Dermis microvascular lymphatic vessel endothelial cell (primary cell): ENCODE measurements at regions not wholly inside any gene's neighbourhood (a gene's known extent, or its start where the extent isn't known, plus 50 kb on each side); places are given as distances from the start of the nearest gene placed in this dataset.
"Not testable (repeated sequence)": the region's sequence is repeated elsewhere in the genome, so short reads cannot be mapped to it uniquely, and the experiment has no call there.

Experiments used
- DNase-seq, 2 donors: peaks; one replicate each; pipeline versions ENCODE4 v3.0.0 to v3.0.0-alpha.2; 2010; ENCODE audit warnings: low read depth in 2 of 2

DNA sequence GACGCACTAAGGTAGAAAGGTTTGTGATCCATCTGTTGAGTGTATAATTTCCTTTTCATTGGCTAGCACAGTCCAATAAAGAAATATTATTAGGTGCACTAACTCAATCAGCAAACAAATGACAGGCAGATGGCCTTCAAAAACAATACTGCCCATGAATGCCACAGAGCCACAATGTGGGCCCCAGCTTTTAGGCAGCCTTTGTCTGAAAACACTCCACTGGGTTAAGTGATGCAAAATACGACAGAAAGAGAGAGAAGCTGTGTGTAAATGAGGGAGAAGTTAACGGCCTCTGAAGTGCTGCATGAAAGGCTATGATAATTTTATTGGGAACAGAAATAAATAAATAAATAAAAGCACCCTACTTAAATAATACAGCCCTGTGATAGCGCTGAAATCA, 274.6 kb downstream of the NKX6-1 start:
- DNase-seq, result no peak

DNA sequence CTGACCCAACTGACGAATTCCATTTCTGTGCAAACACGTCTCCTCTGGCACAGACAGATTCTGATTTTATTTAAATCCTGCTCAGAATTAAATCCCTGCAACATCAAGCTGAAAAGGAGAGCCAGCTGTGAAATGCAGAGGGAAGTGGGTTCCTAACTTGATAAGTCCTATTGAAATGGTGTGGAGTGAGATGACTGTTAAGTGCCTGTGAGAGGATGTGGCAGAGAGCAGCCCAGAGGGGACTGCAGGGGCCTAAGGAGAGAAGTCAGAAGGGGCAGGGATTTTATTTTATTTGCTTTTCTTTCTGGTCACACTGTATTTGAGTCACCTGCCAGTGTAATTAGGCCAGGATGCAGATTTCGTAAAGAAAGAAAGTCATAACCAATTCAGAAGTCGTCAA, 277.4 kb downstream of the NKX6-1 start:
- DNase-seq, result no peak

DNA sequence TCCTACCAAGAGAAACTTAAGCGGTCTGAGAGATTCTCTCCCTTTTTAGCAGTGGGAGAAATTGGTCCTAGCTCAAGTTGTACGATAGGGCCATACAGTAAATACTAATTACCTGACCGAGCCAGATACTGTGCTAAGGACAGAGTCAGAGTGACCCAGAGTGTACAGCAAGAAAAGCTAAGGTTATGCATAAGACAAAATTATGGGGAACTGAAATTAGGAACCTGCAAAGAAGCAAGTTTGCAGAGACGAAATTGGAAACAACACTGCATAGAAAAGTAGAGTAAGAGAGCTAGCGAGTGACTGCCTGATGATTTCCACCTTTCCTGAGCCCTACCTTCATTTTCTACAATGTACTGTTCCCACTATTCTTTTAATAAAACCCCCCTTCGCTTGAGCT, 278.1 kb downstream of the NKX6-1 start:
- DNase-seq, result no peak

DNA sequence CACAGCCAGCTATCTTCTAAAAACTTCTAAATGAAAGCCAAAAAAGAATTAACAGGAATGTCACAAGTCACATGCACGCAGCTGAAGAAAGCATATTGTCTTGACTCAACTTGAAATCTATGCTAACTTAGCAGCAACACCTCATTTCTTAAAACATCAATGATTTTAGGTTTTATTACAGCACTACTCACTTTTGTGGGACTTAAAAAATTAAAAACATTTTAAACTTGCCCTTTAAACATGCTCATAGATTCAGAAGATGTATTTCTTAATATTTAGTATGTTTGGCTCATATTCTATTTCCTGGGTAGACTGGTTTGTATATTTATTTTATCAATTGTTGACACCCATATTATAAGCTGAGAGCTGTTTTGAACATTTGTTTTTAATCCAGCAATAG, 279.4 kb downstream of the NKX6-1 start:
- DNase-seq, result no peak

DNA sequence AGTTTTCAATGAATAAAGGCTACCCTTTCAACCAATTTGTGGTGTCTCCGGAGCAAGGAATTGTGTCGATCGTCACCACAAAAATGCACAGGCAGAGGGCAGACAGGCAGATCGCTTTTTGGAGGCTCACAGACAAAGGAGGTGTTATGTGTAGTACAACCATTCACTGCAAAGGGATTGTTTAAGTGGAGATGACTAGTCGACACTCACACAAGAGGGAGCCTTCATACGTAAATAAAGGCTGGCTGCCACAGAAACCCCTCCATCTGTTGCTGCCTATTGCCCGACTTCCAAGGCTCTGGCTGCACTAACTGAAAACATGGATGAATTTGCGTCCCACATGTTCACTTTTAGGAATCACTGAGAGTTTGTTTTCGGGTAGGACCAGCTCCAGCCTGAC, 281.1 kb downstream of the NKX6-1 start:
- no peak for DNase-seq

DNA sequence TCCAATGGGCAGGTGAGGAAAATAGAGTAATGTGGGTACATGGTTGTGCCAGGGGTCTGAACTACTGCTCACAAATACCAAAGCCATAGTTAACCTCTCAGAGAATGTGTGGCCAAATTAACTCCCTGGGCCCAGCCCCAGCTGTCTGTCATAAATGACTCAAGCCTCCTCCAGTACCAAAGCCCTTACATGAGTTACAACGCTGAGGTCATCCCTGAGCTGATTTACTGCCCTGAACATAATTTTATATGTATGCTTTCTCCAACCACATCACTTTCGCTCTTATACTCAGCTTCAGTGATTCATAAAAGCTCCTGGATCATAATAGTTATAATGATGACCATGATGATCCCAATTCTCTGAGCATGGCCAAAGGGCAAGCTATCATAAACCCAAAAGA, 283.9 kb downstream of the NKX6-1 start:
- no peak for DNase-seq

DNA sequence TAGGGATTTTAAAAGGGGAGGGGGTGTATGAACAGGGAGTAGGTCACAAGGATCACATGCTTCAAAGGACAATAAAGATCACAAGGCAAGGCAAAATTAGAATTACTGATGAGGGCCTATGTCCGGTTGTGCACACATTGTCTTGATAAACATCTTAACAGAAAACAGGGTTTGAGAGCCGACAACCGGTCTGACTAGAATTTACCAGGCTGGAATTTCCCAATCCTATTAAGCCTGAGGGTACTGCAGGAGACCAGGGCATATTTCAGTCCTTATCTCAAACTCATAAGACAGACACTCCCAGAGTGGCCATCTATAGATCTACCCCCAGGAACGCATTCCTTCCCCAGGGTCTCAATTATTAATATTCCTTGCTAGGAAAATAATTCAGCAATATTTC, 292.9 kb downstream of the NKX6-1 start:
- not testable (repeated sequence) for DNase-seq

DNA sequence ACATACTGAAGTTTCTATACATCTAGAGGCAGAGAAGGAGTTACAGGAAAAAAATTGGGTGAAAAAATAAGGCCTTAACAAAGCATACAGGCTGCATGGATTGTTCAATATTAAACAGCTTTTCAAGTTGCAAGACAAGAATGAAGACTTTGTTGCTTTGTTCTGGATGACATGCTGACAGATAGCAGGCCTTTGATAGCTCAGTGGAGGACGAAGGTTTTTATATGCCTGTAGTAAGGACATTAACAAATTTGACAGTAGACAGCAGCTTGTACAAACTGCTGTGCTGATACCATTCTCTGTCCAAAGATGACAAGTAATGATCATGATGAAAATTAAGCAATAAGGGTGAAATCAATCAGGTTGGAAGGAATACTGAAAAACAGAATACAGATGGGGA, 309.9 kb downstream of the NKX6-1 start:
- no peak for DNase-seq

DNA sequence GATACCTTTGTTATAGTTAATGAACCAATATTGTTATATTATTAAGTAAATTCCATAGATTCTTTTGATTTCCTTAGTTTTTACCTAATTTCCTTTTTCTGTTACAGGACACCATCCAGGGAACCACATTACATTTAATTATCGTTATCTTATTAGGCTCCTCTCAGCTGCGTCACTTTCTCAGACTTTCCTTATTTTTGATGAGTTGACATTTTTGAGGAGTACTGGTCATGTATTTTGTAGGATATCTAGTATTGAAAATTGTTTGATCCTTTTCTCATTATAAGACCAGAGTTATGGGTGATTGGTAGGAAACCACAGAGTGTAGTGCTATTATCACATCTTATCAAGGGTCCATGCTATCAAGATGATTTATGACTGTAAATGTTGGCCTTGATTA, 319.7 kb downstream of the NKX6-1 start:
- DNase-seq, result no peak

DNA sequence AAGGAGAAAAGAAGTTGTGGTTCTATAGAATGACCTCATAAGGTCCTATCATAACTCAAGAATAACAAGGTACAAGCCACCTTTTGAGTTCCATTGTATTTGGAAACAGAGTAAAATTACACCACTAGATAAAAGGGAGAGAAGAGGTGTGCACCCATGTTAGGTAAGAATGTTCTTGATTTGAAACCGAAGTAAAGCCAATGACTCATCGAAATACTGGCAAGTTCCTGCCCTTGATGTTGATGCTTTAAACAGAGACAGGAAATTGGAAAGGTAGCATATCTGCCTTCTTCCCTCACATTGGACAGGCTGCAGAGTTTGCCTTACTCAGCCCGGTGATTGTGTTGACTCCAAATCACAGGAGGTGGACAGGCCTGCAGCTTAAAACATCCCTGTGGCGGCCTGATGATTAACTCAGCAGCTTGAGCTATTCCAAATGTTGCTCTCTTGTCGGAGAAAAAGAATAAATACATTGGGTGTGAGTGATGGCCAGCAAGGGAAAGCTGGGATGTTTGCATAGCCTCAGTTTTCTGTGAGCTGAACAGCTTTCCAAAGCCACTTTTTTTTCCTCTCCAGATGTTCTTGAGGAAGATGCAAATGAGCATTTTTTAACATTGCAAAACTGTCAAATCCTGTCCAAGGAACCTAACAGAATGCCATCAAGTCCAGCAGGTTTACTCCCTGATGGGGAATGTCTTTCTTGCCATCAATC, 321.1 kb downstream of the NKX6-1 start:
- no peak for DNase-seq

DNA sequence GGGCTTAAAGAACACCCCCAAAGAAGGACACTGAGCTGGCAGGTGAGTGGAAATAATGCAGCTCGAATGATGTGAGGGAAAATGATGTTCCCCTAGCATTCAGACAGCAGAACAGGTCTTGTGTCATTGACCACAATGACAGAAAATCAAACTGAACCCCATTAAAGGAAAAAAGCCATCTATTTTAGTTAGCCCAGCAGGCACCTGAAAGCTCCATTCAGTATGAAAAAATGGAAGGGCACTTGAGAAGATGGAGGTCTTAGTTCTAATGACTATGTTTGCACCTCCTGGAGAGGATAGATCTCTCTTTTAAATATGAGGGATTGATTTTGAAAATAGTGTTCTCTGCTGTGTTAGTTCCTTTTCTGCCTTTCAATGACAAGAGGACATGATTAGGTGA, 323.1 kb downstream of the NKX6-1 start:
- DNase-seq, result no peak

DNA sequence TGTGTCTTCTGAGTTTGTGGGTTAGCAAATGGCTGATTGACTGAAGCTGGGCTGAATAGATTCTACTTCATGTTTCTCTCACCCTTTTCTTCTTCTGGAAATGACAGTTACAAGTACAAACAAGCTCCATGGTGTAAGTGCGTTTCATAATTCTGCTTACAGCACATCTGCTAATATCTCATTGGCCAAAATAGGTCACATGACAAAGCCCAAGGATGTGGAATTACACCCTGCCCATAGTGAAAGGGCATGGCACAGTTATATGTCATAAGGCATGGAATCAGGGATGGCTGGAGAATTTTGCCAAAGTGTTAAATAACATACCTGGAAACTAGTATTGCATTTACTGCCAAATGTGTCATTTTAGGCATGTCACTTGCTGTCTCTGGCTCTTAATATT, 327.2 kb downstream of the NKX6-1 start:
- DNase-seq, result no peak

DNA sequence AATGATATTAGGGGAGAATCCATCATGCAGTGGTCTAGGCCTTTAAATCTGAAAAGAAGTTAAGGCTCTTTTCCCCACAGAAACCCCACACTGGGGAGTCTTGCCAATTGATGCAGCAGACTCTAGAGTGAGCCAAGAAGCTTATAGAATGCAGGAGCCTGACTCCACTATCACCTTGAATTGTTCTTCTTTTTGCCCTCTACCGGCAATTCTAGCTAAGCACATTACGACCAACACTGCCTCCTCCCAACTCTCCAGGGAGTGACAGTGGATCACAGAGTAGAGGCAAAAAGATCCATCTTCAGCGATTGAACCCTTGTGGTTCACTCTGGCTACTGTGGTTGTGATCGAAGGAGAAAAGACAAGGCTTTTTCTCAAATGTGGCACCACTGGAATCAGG, 331.5 kb downstream of the NKX6-1 start:
- no peak for DNase-seq

DNA sequence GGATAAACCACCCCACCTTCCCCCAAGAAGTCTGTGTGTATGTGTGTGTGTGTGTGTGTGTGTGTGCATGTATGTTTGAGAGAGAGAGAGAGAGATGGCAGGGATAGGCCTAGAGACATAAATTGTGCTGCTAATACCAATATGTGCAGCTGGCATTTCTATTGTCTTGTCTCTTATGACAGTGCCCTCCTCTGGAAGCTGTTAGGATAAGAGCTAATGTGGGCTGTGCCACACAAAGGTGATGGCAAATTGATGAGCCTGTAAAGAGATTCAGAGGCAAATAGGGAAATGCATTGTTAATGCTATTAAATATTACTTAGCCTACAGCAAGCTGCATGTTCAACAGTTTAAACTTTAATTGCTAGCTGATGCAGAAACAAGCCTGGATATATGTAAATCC, 332.0 kb downstream of the NKX6-1 start:
- DNase-seq, result no peak

DNA sequence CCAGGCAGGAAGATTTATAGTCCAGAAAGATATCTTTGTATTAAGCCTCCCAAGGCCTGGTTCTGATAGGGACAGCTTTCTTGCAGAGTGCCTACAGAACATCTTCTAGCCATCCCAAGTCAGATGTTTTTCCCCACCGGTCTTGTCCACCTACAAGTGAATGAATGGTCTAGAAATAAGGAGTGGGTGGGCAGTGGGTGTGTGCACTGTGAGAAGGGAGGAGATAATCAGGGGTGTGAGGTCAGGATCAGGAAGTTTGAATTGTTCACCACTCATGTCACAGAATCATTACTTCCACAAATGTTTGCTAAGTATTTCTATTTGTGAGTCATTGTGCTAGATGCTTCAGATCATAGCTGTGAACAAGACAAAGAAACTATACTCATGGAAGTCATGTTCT, 332.6 kb downstream of the NKX6-1 start:
- DNase-seq, result no peak

DNA sequence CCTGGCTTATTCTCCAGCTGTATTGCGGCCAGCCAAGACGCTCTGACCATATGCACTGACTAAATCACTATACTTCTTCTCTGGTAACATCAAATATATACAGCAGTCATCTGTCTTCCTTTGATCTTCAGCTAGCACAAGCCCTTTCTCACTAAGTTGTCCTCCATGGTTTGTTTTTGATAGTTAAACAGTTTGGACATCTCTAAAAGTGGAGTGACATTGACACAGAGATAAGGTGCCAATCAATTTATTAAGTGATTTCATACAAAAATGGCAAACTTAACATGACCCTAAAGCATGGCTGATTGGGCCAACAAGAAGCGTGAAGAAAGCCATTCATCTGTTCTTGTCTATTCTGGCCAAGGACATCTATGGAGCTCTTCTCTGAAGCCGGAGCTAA, 334.9 kb downstream of the NKX6-1 start:
- no peak for DNase-seq

DNA sequence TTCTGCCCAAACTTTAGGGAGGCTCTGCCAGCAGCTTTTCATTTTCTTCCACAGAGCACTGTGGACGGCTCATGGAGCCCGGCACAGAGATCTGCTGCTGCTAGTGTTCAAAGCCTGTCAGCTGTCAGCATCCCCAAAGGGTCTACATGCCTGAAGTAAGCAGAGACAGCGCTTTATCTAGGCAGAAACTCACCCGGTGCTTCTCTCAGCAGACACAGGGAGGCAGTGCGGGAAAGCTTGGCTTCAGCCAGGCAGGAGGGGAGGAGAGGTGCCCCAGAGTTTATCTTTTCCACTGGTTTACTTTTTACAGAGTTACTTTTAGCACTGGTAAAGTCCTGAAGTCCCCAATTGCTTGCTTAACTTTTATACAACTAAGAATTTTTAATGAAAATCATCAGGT, 339.3 kb downstream of the NKX6-1 start:
- DNase-seq, result no peak

DNA sequence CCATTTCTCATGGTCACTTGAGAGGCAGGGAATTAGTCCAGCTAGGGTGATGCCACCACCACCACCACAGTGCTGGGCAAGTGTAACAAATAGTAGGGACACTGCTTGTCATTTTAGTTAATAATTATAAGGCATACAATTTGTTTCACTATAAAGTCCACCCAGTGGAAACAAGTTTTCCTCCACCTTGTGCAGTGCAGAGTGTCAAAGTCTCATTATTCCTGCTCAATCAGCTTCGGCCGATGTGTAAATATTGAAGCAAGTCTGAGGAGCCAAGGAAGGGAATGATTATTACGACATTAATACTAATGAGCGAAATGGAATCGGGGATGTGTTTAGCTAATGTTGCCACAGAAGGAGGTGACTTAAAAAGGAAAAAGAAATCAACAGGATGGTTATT, 340.4 kb downstream of the NKX6-1 start:
- DNase-seq, result no peak

DNA sequence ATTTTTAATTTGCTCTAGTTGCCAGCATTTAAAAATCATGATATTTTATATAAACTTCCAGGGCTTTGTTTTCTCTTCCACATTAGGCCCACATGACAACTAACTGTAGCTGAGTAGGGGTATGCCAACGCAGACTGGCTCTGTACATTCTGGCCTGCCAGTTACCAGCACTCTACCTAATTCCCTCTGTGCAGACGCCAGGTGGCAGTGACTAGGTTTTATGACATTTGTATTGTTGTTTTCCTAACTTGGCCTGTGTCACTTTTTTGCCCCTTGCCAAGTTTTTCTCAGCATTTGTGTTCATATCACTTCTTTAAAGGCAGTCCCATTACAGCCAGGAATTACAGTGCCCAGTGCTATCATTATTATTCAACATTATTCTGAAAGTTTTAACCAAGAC, 347.5 kb downstream of the NKX6-1 start:
- DNase-seq, result no peak

DNA sequence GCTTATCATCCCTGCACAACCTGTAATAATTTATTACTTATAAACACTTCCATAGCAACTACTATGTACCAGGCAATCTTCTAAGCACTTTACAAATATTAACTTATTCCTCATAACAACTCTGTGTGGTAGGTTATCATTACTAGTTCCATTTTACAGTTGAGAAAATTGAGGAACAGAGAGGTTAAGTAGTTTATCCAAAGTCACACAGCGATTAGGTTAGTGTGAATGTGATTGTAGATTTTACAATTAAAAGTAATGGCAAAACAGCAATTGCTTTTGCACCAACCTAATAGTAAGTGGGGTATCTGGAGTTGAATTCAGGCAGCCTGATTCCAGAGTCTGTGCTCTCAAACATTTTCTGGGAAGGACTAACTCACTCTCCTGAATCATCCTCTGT, 348.9 kb downstream of the NKX6-1 start:
- no peak for DNase-seq

DNA sequence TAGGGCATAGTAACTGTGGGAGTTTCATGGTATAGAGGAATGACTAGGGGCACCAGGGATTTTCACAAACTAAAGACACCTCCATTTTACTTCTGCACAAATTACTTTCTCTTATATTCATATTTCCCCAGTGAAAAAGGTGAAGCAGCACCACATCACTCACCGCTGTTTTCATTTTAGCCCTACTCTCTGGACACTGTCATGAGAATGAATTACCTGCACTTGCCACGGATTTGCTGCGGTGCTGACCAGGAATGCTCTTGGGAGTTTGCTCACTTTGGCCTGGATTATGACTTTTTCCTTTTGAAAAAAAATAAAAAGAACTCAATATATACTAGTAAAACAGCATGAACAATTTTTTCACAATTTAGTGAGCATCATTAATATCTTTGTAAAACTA, 351.3 kb downstream of the NKX6-1 start:
- DNase-seq, result no peak

DNA sequence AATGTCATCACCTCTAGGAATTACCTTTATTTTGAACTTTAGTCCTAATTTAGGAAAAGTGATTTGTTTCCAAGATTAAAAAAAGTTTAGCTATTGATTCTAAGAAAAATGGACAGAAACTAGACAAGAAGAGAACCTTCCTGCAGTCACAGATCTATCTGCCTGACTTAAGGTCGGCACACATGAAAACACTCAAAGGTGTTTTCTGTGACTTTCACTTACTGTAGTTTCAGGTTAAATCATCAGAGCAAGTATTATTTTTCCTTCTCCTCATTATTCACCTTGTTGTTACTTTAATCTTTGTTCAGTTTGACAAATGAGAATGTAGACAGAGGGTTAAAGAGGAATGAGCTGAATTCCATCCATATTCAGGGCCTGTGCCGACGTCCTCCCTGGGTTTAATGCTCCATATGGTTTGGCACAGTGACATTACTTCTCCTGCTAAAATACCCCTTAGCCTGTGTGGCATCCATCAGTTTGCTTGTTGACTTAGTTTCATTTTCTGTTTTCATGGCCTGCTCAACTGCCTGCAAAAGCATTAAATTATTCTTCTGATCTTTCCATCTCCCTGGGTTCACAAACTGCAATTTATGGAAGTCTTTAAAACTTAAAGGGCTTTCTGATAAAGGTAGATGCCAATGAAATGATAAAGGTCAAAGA, 352.7 kb downstream of the NKX6-1 start:
- no peak for DNase-seq

DNA sequence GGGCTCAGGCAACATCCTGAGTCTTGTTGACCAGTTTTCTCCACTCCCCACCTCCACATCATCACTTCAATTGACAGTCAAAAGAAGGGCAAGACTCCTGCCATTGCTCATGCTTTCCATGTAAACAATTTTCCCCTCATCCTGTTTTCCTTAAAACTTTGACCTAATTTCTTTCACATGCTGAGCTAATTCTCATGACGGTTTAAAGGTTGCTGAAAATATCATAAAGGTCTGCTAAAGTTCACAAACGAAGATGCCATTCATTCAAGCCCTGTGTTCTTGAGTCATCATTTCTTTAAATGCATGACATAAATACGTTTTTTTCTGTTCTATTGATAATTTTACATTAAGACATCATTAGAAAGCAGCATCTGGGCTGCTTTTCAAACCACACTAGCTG, 353.9 kb downstream of the NKX6-1 start:
- no peak for DNase-seq

DNA sequence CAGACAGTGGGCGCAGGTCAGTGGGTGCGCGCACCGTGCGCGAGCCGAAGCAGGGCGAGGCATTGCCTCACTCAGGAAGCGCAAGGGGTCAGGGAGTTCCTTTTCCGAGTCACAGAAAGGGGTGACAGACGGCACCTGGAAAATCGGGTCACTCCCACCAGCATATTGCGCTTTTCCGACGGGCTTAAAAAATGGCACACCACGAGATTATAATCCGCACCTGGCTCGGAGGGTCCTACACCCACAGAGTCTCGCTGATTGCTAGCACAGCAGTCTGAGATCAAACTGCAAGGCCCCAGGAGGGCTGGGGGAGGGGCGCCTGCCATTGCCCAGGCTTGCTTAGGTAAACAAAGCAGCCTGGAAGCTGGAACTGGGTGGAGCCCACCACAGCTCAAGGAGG, 372.2 kb downstream of the NKX6-1 start:
- DNase-seq, result not testable (repeated sequence)
